ENCODE measurements at regions not wholly inside any gene's neighbourhood (a gene's known extent, or its start where the extent isn't known, plus 50 kb on each side); places are given as distances from the start of the nearest gene placed in this dataset.

- TF ChIP-seq POLR2A (IDR thresholded peaks at IDR 0.05; ENCODE audit: low read depth) (no peak), POLR2AphosphoS5 (IDR thresholded peaks at IDR 0.05) (no peak)
Observed at GRCh38 chr12:67920413-67920812, 68.8 kb upstream of the IFNG-AS1 start.

Data from esophagus muscularis mucosa (tissue), 2 donors.